Thyroid gland (tissue), 4 donors: ENCODE measurements at regions not wholly inside any gene's neighbourhood (a gene's known extent, or its start where the extent isn't known, plus 50 kb on each side); places are given as distances from the start of the nearest gene placed in this dataset.
A peak's percentile ranks its signal among the peaks of the same experiment; 100 is the strongest.

ENCODE experiments used
- DNase-seq, 2 donors: peaks; one replicate each; pipeline ENCODE4 v3.0.0-alpha.2; 2019
- H3K27ac ChIP-seq, 3 donors: fragments of 200-600 bp; sonication (generic); 1 replicate in 2 of 3; 2 replicates in 1 of 3; pipeline ENCODE4 v1.5.1; 2016 to 2019; ENCODE audit warnings: mild to moderate bottlenecking in 1 of 3, moderate library complexity in 1 of 3
- H3K27me3 ChIP-seq: fragments of 200-600 bp; sonication (generic); one replicate; pipeline ENCODE4 v1.5.1; 2019
- H3K36me3 ChIP-seq, 2 donors: fragments of 200-600 bp; sonication (generic); one replicate each; pipeline ENCODE4 v1.5.1; 2016 to 2019
- H3K4me1 ChIP-seq, 2 donors: fragments of 200-600 bp; sonication (generic); one replicate each; pipeline ENCODE4 v1.5.1; 2017 to 2019
- H3K4me3 ChIP-seq, 3 donors: fragments of 200-600 bp; sonication (generic); replicated peaks in 1 of 3; 1 replicate in 2 of 3; 2 replicates in 1 of 3; pipeline ENCODE4 v1.5.1; 2016; ENCODE audit warnings: mild to moderate bottlenecking in 1 of 3
- H3K9me3 ChIP-seq: fragments of 200-600 bp; sonication (generic); one replicate; pipeline ENCODE4 v1.5.1; 2017
- CTCF ChIP-seq, 6 experiments: fragments of 200-600 bp in 3 of 6; fragments of 450-650 bp in 3 of 6; sonication (generic) in 3 of 6; IDR thresholded peaks; one replicate each; pipeline ENCODE4 v1.5.1; 2016 to 2019; ENCODE audit warnings: antibody characterized with exemption in 6 of 6, mild to moderate bottlenecking in 2 of 6, inconsistent platforms in 1 of 6, moderate library complexity in 1 of 6
- POLR2A ChIP-seq, 2 donors: fragments of 450-650 bp; IDR thresholded peaks; one replicate each; pipeline ENCODE4 v1.6.1; 2017; ENCODE audit warnings: antibody characterized with exemption in 2 of 2, mild to moderate bottlenecking in 2 of 2, moderate library complexity in 1 of 2
- WGBS, 2 donors: methylation state at CpG; one replicate each; pipeline ENCODE4 v1.1.5; 2017; 5-methylcytosine and 5-hydroxymethylcytosine counted together
- intact Hi-C: fragments of 100-400 bp; cut with DNase I; formaldehyde crosslinking; loops from one replicate; pipeline ENCODE4 v1.15.1; 2023

GRCh38 chr12:124630791-124631313, 63.4 kb upstream of the NCOR2 start:
- Histone ChIP-seq H3K27me3 (no peaks in the 10 kb centered on the region), H3K4me1 (peaks cover 0 to 13% of the 10 kb centered on the region in 2 donors), H3K4me3 (no peak overlapping the region), H3K27ac (no peak overlapping the region), H3K36me3 (no peaks in the 10 kb centered on the region), H3K9me3 (no peaks in the 10 kb centered on the region)
- no peak for TF ChIP-seq POLR2A (IDR thresholded peaks at IDR 0.05)
- no peak for TF ChIP-seq CTCF (IDR thresholded peaks at IDR 0.05)
- 92 to 93% methylated on average over 15 of the region's 15 CpGs for WGBS, 2 donors
- intact Hi-C loops = no loop called here
- no peak for DNase-seq

GRCh38 chr12:124629789-124630480, 62.5 kb upstream of the NCOR2 start:
- H3K36me3 ChIP-seq = no peaks in the 10 kb centered on the region
- intact Hi-C loops = no loop called here
- 93 to 96% methylated on average over 12 of the region's 12 CpGs for WGBS, 2 donors

GRCh38 chr12:124629117-124629516, 61.7 kb upstream of the NCOR2 start:
- Histone ChIP-seq H3K4me3 (no peak overlapping the region), H3K36me3 (no peaks in the 10 kb centered on the region), H3K4me1 (peaks cover 0 to 17% of the 10 kb centered on the region in 2 donors), H3K9me3 (no peaks in the 10 kb centered on the region), H3K27ac (no peak overlapping the region), H3K27me3 (no peaks in the 10 kb centered on the region)
- intact Hi-C loops = no loop called here
- DNase-seq = no peak
- TF ChIP-seq POLR2A (IDR thresholded peaks at IDR 0.05) = no peak
- no peak for TF ChIP-seq CTCF (IDR thresholded peaks at IDR 0.05)
- 97 to 99% methylated on average over 5 of the region's 5 CpGs for WGBS, 2 donors

More at GRCh38 chr12:124629789-124630480, 62.5 kb upstream of the NCOR2 start:
- H3K27ac ChIP-seq = no peak overlapping the region
- no peak overlapping the region for H3K4me3 ChIP-seq
- no peaks in the 10 kb centered on the region for H3K9me3 ChIP-seq
- no peak for TF ChIP-seq POLR2A (IDR thresholded peaks at IDR 0.05)
- no peak for TF ChIP-seq CTCF (IDR thresholded peaks at IDR 0.05)
- DNase-seq = no peak
- H3K4me1 ChIP-seq = peaks cover 0 to 17% of the 10 kb centered on the region in 2 donors
- H3K27me3 ChIP-seq = no peaks in the 10 kb centered on the region

- intact Hi-C loops = no loop called here
- H3K4me1 ChIP-seq = peaks cover 0 to 17% of the 10 kb centered on the region in 2 donors
- no peak overlapping the region for H3K4me3 ChIP-seq
- DNase-seq = no peak
- no peaks in the 10 kb centered on the region for H3K27me3 ChIP-seq
- no peak overlapping the region for H3K27ac ChIP-seq
- H3K9me3 ChIP-seq = no peaks in the 10 kb centered on the region
- WGBS, 2 donors = 87 to 96% methylated on average over 3 of the region's 3 CpGs
- TF ChIP-seq POLR2A (IDR thresholded peaks at IDR 0.05) (no peak), CTCF (IDR thresholded peaks at IDR 0.05) (no peak)
- H3K36me3 ChIP-seq = no peaks in the 10 kb centered on the region
Measured at GRCh38 chr12:124627956-124628355, 60.5 kb upstream of the NCOR2 start.

GRCh38 chr12:124626971-124627411, 59.6 kb upstream of the NCOR2 start:
- H3K36me3 ChIP-seq = no peaks in the 10 kb centered on the region
- TF ChIP-seq CTCF (IDR thresholded peaks at IDR 0.05) (no peak), POLR2A (IDR thresholded peaks at IDR 0.05) (no peak)
- peaks cover 0 to 17% of the 10 kb centered on the region in 2 donors for H3K4me1 ChIP-seq
- H3K27ac ChIP-seq = peak overlapping the region in 2 of 3 donors; percentile 71 to 77
- intact Hi-C loops = no loop called here
- H3K27me3 ChIP-seq = no peaks in the 10 kb centered on the region
- H3K4me3 ChIP-seq = no peak overlapping the region
- peak; percentile 55 to 66 for DNase-seq
- WGBS, 2 donors = 46 to 56% methylated on average over 5 of the region's 5 CpGs
- no peaks in the 10 kb centered on the region for H3K9me3 ChIP-seq
